ENCODE measurements at regions not wholly inside any gene's neighbourhood (a gene's known extent, or its start where the extent isn't known, plus 50 kb on each side); places are given as distances from the start of the nearest gene placed in this dataset.

DNA sequence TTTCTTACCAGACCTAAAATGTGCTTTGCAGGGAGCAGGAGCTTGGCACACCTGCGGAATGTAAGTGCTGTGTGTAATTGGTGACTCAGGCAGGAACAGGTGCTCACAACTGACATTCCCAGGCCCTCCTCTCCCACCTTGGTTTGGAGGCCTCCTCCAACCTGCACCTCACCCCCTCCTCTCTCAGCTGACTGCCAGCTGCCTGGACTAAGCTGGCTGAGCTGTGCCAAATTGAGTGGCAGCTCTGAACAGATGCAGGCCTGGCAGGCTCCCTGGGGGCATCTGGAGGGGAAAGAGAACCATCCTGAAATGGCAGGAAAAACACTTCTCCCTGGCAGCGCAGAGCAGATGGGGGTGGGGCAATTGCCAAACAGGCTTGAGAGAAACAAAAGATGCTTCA lies 91.7 kb upstream of the PGBD5 start:
- TF ChIP-seq CTCF (IDR thresholded peaks at IDR 0.05) (no peak), POLR2A (IDR thresholded peaks at IDR 0.05) (no peak)
